OCI-LY3 (cell line): ENCODE measurements at regions not wholly inside any gene's neighbourhood (a gene's known extent, or its start where the extent isn't known, plus 50 kb on each side); places are given as distances from the start of the nearest gene placed in this dataset.
"Not testable (repeated sequence)": the region's sequence is repeated elsewhere in the genome, so short reads cannot be mapped to it uniquely, and the experiment has no call there.

ENCODE experiments used
- H2AFZ ChIP-seq: fragments of 200-600, 300-600 bp; shearing (Covaris generic); 2 replicates; pipeline ENCODE4 v1.6.0; 2014; ENCODE audit warnings: antibody characterized with exemption, low read depth, low read length
- H3K27ac ChIP-seq: fragments of 200-600, 300-600 bp; sonication (generic); 2 replicates; pipeline ENCODE4 v1.5.1; 2014; ENCODE audit warnings: mild to moderate bottlenecking, low read length, moderate library complexity, mixed read lengths
- H3K27me3 ChIP-seq: fragments of 200-600, 300-600 bp; sonication (generic); 2 replicates; pipeline ENCODE4 v1.6.1; 2014; ENCODE audit warnings: low read depth, low read length, mixed read lengths
- H3K36me3 ChIP-seq: fragments of 200-600, 300-600 bp; sonication (generic); replicated peaks from 2 replicates; pipeline ENCODE3; 2014; ENCODE audit warnings: low read depth, low read length, mixed read lengths
- H3K4me1 ChIP-seq: fragments of 300-600, 200-600 bp; sonication (generic); 2 replicates; pipeline ENCODE4 v1.6.1; 2014; ENCODE audit warnings: low read length, mixed read lengths
- H3K4me2 ChIP-seq: fragments of 200-600, 300-600 bp; sonication (generic); 2 replicates; pipeline ENCODE4 v1.6.1; 2014; ENCODE audit warnings: low read length, mixed read lengths
- H3K4me3 ChIP-seq: fragments of 300-600, 200-600 bp; sonication (generic); 2 replicates; pipeline ENCODE4 v1.5.1; 2014; ENCODE audit warnings: antibody characterized with exemption, mild to moderate bottlenecking, low read length, moderate library complexity
- H3K79me2 ChIP-seq: fragments of 300-600, 200-600 bp; shearing (Covaris generic); 2 replicates; pipeline ENCODE4 v1.6.1; 2014; ENCODE audit warnings: mild to moderate bottlenecking, low read length, mixed read lengths
- H3K9ac ChIP-seq: fragments of 300-600, 200-600 bp; shearing (Covaris generic); 2 replicates; pipeline ENCODE4 v1.6.0; 2014; ENCODE audit warnings: mild to moderate bottlenecking, low read length, moderate library complexity
- H3K9me3 ChIP-seq: fragments of 200-600, 300-600 bp; shearing (Covaris generic); 2 replicates; pipeline ENCODE4 v1.6.1; 2014; ENCODE audit warnings: low read length, mixed read lengths; ENCODE audit not compliant: insufficient read depth
- H4K20me1 ChIP-seq: fragments of 200-600, 300-600 bp; sonication (generic); 2 replicates; pipeline ENCODE4 v1.6.1; 2016; ENCODE audit warnings: low read length, mixed read lengths; ENCODE audit not compliant: insufficient read depth
- EZH2phosphoT487 ChIP-seq: fragments of 200-600 bp; shearing (Covaris generic); IDR thresholded peaks from 2 replicates; pipeline ENCODE4 v1.6.1; 2018; ENCODE audit warnings: antibody characterized with exemption, mixed run types, low read depth
- TF ChIP-seq, protein P1 (sequence below): fragments of 200-600, 300-600 bp; sonication (generic); IDR thresholded peaks from 2 replicates; pipeline ENCODE4 v1.5.1; 2014; ENCODE audit warnings: antibody characterized with exemption, low read length, low read depth

DNA sequence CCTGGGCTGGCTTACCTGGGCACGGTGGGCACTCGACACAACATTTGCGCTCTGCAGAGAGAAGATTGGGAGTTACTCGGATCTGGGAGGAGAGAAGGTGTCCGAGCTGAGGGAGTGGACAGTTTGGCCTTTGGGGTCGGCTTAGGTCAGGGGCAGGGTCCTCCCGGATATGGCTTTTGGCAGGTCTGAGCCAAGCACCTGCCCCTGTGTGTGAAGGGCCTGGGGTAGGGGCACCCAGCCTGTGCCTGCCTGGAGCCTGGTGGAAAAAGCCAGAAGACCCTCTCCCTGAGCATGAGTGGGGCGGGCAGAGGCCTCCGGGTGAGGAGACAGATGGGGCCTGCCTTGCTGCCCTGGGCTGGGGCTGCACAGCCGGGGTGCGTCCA lies 117.7 kb downstream of the TMEM121 start:
- not testable (repeated sequence) for H3K4me1 ChIP-seq, H3K9me3 ChIP-seq, H4K20me1 ChIP-seq, H3K27me3 ChIP-seq, H3K9ac ChIP-seq, H2AFZ ChIP-seq, H3K27ac ChIP-seq, H3K36me3 ChIP-seq, H3K79me2 ChIP-seq, H3K4me3 ChIP-seq, H3K4me2 ChIP-seq

DNA sequence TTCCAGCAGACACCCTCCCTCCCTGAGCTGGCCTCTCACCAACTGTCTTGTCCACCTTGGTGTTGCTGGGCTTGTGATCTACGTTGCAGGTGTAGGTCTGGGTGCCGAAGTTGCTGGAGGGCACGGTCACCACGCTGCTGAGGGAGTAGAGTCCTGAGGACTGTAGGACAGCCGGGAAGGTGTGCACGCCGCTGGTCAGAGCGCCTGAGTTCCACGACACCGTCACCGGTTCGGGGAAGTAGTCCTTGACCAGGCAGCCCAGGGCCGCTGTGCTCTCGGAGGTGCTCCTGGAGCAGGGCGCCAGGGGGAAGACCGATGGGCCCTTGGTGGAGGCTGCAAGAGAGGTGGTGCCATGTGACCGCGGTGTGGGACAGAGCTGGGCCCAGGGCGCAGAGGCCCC lies 118.1 kb downstream of the TMEM121 start:
- H3K9ac ChIP-seq, H3K36me3 ChIP-seq, H3K9me3 ChIP-seq, H3K4me1 ChIP-seq, H2AFZ ChIP-seq, H3K27me3 ChIP-seq, H3K27ac ChIP-seq, H4K20me1 ChIP-seq, H3K79me2 ChIP-seq, H3K4me3 ChIP-seq, H3K4me2 ChIP-seq: not testable (repeated sequence)

DNA sequence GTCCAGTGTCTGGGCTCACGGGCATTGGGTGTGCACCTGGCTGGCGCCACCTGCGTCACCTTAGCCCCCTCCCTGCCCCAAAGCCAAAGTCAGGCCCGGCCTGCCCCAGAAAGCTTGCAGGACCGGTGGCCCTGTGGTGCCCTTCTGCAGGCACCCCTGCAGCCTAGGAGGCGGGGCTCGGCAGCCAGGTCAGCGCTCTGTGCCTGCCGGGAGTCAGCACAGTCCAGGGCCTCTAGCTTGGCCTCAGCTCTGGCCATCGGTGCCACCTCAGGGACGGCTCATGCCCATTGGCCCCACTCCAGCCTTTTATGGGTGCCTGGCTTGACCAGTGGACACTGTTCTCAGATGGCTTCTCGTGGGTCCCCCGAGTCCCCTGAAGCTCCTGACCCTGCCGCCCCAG lies 118.5 kb downstream of the TMEM121 start:
- H3K9ac ChIP-seq, H3K9me3 ChIP-seq, H4K20me1 ChIP-seq, H3K4me1 ChIP-seq, H3K36me3 ChIP-seq, H3K4me3 ChIP-seq, H3K79me2 ChIP-seq, H3K27me3 ChIP-seq, H2AFZ ChIP-seq, H3K4me2 ChIP-seq, H3K27ac ChIP-seq: not testable (repeated sequence)

DNA sequence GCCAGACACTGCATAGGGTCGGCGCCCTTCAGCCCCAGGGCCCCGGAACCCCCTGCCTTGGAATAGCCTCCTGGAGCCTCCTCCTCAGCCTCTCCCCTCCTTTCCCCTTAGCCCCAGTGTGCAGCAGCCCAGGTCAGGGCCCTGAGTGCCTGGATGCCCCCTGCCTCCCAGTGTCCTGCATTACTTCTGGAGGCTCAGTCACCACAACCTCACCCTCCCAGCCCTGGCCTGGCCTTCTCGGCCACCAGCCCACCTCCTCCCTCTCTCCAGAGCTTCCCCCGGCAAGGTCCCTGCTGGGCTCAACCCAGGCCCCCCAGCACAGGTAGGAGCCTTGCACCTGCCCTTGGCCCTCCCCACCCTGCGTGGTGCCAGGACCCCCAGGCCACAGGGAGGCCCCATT lies 119.0 kb downstream of the TMEM121 start:
- not testable (repeated sequence) for H3K36me3 ChIP-seq, H4K20me1 ChIP-seq, H3K79me2 ChIP-seq, H3K27ac ChIP-seq, H2AFZ ChIP-seq, H3K27me3 ChIP-seq, H3K9me3 ChIP-seq, H3K4me1 ChIP-seq, H3K4me2 ChIP-seq, H3K4me3 ChIP-seq, H3K9ac ChIP-seq

DNA sequence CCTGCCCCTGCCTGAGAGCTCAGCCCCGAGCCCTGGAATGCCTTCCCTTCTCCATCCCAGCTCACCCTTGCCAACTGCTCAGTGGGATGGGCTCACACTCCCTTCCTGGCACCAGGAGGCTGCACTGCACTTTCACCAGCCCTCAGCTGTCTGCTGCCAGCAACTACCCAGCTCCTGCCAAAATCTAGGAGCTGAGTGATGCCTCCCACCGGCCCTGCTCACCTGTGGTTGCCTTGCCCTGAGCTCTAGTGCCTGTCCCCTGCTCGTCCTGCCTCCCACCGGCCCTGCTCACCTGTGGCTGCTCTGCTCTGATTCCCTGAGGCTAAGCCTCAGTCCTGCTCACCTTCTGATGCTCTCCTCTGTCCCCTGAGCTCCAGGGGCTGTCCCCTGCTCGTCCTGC lies 119.8 kb downstream of the TMEM121 start:
- H3K9ac ChIP-seq = no peak overlapping the region
- H3K27me3 ChIP-seq = no peaks in the 10 kb centered on the region
- H3K4me2 ChIP-seq = no peak overlapping the region
- no peak for TF ChIP-seq EZH2phosphoT487
- TF ChIP-seq, protein P1, sequence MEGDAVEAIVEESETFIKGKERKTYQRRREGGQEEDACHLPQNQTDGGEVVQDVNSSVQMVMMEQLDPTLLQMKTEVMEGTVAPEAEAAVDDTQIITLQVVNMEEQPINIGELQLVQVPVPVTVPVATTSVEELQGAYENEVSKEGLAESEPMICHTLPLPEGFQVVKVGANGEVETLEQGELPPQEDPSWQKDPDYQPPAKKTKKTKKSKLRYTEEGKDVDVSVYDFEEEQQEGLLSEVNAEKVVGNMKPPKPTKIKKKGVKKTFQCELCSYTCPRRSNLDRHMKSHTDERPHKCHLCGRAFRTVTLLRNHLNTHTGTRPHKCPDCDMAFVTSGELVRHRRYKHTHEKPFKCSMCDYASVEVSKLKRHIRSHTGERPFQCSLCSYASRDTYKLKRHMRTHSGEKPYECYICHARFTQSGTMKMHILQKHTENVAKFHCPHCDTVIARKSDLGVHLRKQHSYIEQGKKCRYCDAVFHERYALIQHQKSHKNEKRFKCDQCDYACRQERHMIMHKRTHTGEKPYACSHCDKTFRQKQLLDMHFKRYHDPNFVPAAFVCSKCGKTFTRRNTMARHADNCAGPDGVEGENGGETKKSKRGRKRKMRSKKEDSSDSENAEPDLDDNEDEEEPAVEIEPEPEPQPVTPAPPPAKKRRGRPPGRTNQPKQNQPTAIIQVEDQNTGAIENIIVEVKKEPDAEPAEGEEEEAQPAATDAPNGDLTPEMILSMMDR = no peak
- H3K9me3 ChIP-seq = no peaks in the 10 kb centered on the region
- peaks cover 4% of the 10 kb centered on the region for H3K4me1 ChIP-seq
- no peaks in the 10 kb centered on the region for H4K20me1 ChIP-seq
- no peak overlapping the region for H3K4me3 ChIP-seq
- no peaks in the 10 kb centered on the region for H3K36me3 ChIP-seq
- no peaks in the 10 kb centered on the region for H3K79me2 ChIP-seq
- no peak overlapping the region for H2AFZ ChIP-seq
- no peak overlapping the region for H3K27ac ChIP-seq

DNA sequence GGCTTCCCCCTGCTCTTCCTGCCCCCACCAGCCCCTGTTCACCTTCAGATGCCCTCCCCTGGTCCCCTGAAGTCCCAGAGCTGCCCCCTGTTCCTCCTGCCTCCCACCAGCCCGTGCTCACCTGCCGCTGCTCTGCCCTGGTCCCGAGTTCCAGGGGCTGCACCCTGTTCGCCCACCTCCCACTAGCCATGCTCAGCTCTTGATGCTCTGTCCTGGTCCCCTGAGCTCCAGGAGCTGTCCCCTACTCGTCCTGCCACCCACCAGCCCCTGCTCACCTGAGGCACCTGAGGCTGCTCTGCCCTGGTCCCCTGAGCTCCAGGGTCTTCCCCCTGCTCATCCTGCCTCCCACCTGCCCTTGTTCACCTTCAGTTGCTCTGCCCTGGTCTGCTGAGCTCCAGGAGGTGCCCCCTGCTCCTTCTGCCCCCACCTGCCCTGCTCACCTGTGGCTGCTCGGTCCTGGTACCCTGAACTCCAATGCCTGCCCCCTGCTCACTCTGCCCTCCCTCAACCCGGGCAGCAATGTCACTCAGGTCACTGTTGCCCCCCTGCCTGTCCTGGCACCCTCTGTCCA lies 120.4 kb downstream of the TMEM121 start:
- H3K9me3 ChIP-seq, H2AFZ ChIP-seq, H3K36me3 ChIP-seq, H4K20me1 ChIP-seq, H3K27ac ChIP-seq, H3K4me3 ChIP-seq, H3K4me1 ChIP-seq, H3K79me2 ChIP-seq, H3K9ac ChIP-seq, H3K4me2 ChIP-seq, H3K27me3 ChIP-seq: not testable (repeated sequence)

DNA sequence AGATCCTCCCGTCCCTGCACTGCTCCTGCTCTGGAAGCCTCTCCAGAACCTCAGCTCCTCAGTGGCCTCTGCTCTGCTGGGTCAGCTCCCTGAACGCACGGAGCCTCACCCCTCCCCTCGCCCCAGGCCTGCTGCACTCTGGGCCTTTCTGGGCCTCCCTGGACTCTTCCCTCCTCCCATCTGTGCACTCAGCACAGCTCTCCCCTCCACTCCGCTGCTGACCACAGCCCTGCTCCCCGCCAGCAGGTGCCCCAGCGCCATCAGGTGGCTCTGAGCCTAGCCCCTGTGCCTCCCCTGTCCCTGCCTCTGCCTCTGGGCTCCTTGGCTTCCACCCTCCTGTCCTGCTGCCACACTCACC lies 121.0 kb downstream of the TMEM121 start:
- H3K4me1 ChIP-seq, H4K20me1 ChIP-seq, H3K27me3 ChIP-seq, H3K9me3 ChIP-seq, H3K9ac ChIP-seq, H3K4me2 ChIP-seq, H3K79me2 ChIP-seq, H3K27ac ChIP-seq, H2AFZ ChIP-seq, H3K36me3 ChIP-seq, H3K4me3 ChIP-seq: not testable (repeated sequence)
